ENCODE measurements at regions not wholly inside any gene's neighbourhood (a gene's known extent, or its start where the extent isn't known, plus 50 kb on each side); places are given as distances from the start of the nearest gene placed in this dataset.
"Not testable (repeated sequence)": the region's sequence is repeated elsewhere in the genome, so short reads cannot be mapped to it uniquely, and the experiment has no call there.

DNA sequence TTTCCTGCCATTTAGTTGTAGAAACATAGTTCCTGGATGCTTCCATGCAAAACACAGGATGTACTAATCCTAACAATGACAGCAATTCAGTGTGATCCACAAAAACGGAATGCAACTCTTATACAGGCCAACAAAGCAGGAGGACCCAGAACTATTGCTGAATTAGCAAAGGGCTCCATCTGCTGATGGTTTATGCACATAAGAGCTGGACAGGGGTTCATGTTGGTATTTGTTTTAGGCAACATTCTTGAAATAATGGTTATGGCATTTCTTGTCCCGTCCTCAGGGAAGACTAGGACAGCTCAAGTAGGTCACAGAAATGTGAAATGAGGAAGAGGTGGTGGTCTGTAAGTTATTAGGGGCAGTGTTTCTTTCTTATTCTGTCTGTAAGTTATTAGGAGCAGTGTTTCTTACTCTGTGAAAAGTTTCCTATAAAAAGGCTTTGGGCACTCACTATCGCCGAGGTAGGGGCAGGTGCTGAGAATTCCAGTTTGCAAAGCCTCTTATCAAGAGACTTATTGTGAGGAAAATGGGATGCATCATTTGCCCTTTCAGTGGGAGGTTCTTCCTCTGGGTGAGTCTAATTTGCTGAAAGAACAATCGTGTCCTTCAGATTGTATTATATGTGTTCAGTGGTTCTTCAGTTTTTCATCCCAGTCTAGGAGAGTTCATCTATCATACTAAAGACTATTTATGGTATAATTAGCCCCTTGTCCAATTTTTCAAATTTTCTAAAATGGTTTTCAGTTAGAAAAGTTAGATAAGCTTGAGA lies 171.1 kb downstream of the MCHR2 start:
- no peaks in the 10 kb centered on the region for H3K27me3 ChIP-seq (ENCODE audit: insufficient read depth, low read length)
- H3K9ac ChIP-seq (ENCODE audit: low read length): no peak overlapping the region
- ATAC-seq: peak; percentile 90
- H3K27ac ChIP-seq (ENCODE audit: low read depth, low read length): no peak overlapping the region
- H3K4me1 ChIP-seq (ENCODE audit: control insufficient read depth in 1 of 2, insufficient read depth in 2 of 2, low read length in 2 of 2): no peaks in the 10 kb centered on the region
- no peaks in the 10 kb centered on the region for H3K9me2 ChIP-seq (ENCODE audit: insufficient read depth)
- no peak overlapping the region for H2AFZ ChIP-seq (ENCODE audit: low read depth, low read length, poor library complexity, severe bottlenecking)
- H3K4me3 ChIP-seq (replicated peaks in 1 of 2; ENCODE audit: low read depth in 1 of 2, low read length in 2 of 2): no peak overlapping the region
- DNase-seq (ENCODE audit: low read depth, low spot score): peak; percentile 37
- no peaks in the 10 kb centered on the region for H4K20me1 ChIP-seq (ENCODE audit: insufficient read depth)
- H3K4me2 ChIP-seq (ENCODE audit: low read length): no peak overlapping the region
- POLR2A ChIA-PET: interaction anchor here (0.6 kb wide), 1 partner anchor 504 kb away, joined by 3 read pairs; no protein-coding TSS in a partner anchor
- CTCF ChIA-PET: interaction anchor here (0.7 to 2.0 kb wide), 6 partner anchors 301 to 493 kb away, joined by 3 to 15 read pairs (median 6); no protein-coding TSS in a partner anchor
- BruUV-seq (replicated peaks): no TSS peak
- TF ChIP-seq, protein P1, sequence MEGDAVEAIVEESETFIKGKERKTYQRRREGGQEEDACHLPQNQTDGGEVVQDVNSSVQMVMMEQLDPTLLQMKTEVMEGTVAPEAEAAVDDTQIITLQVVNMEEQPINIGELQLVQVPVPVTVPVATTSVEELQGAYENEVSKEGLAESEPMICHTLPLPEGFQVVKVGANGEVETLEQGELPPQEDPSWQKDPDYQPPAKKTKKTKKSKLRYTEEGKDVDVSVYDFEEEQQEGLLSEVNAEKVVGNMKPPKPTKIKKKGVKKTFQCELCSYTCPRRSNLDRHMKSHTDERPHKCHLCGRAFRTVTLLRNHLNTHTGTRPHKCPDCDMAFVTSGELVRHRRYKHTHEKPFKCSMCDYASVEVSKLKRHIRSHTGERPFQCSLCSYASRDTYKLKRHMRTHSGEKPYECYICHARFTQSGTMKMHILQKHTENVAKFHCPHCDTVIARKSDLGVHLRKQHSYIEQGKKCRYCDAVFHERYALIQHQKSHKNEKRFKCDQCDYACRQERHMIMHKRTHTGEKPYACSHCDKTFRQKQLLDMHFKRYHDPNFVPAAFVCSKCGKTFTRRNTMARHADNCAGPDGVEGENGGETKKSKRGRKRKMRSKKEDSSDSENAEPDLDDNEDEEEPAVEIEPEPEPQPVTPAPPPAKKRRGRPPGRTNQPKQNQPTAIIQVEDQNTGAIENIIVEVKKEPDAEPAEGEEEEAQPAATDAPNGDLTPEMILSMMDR (IDR thresholded peaks at IDR 0.05 in 2 of 3, conservative IDR thresholded peaks at IDR 0.05 in 1 of 3; ENCODE audit: borderline replicate concordance in 1 of 3, insufficient read depth in 1 of 3, low read depth in 2 of 3, low read length in 2 of 3): peak; percentile 51 to 60 (median 56)
- TF ChIP-seq, protein P2, sequence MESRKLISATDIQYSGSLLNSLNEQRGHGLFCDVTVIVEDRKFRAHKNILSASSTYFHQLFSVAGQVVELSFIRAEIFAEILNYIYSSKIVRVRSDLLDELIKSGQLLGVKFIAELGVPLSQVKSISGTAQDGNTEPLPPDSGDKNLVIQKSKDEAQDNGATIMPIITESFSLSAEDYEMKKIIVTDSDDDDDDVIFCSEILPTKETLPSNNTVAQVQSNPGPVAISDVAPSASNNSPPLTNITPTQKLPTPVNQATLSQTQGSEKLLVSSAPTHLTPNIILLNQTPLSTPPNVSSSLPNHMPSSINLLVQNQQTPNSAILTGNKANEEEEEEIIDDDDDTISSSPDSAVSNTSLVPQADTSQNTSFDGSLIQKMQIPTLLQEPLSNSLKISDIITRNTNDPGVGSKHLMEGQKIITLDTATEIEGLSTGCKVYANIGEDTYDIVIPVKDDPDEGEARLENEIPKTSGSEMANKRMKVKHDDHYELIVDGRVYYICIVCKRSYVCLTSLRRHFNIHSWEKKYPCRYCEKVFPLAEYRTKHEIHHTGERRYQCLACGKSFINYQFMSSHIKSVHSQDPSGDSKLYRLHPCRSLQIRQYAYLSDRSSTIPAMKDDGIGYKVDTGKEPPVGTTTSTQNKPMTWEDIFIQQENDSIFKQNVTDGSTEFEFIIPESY (IDR thresholded peaks at IDR 0.05; ENCODE audit: extremely low read depth, insufficient replicate concordance, low read length): no peak
- peak; percentile 78 for TF ChIP-seq RAD21 (IDR thresholded peaks at IDR 0.05; ENCODE audit: low read depth)
- H3K36me3 ChIP-seq (ENCODE audit: control insufficient read depth in 1 of 2, insufficient read depth in 2 of 2, low read length in 2 of 2): no peaks in the 10 kb centered on the region
- RAD21 ChIA-PET (ENCODE audit: low non-redundant PET in 1 of 2, low total read pairs in 2 of 2, uncharacterized antibody in 2 of 2, unreplicated experiment in 2 of 2): interaction anchor here (0.7 kb wide), 2 partner anchors 224 to 493 kb away, joined by 3 read pairs; no protein-coding TSS in a partner anchor
- H3K79me2 ChIP-seq (ENCODE audit: insufficient read depth, low read length): no peaks in the 10 kb centered on the region
- intact Hi-C loops (cut with micrococcal nuclease): loop anchor here (5.0 kb wide), 2 partner anchors 356 to 491 kb away; no protein-coding TSS in a partner anchor
- H3K9me3 ChIP-seq (ENCODE audit: control insufficient read depth in 1 of 2, insufficient read depth in 1 of 2, low read depth in 1 of 2, low read length in 2 of 2): no peaks in the 10 kb centered on the region

DNA sequence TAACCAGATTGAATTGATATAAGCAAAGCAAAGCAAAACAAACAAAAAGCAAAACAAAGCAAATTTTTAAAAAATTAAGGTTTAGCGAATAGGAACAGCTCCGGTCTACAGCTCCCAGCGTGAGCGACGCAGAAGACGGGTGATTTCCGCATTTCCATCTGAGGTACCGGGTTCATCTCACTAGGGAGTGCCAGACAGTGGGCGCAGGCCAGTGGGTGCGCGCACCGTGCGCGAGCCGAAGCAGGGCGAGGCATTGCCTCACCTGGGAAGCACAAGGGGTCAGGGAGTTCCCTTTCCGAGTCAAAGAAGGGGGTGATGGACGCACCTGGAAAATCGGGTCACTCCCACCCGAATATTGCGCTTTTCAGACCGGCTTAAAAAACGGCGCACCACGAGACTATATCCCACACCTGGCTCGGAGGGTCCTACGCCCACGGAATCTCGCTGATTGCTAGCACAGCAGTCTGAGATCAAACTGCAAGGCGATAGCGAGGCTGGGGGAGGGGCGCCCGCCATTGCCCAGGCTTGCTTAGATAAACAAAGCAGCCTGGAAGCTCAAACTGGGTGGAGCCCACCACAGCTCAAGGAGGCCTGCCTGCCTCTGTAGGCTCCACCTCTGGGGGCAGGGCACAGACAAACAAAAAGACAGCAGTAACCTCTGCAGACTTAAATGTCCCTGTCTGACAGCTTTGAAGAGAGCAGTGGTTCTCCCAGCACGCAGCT lies 170.3 kb downstream of the MCHR2 start:
- BruUV-seq (replicated peaks); H3K9me2 ChIP-seq (ENCODE audit: insufficient read depth); DNase-seq (ENCODE audit: low read depth, low spot score); H3K4me2 ChIP-seq (ENCODE audit: low read length); H3K79me2 ChIP-seq (ENCODE audit: insufficient read depth, low read length); H3K27me3 ChIP-seq (ENCODE audit: insufficient read depth, low read length); H3K9ac ChIP-seq (ENCODE audit: low read length); H3K9me3 ChIP-seq (ENCODE audit: control insufficient read depth in 1 of 2, insufficient read depth in 1 of 2, low read depth in 1 of 2, low read length in 2 of 2); H4K20me1 ChIP-seq (ENCODE audit: insufficient read depth); RAD21 ChIA-PET (ENCODE audit: low non-redundant PET in 1 of 2, low total read pairs in 2 of 2, uncharacterized antibody in 2 of 2, unreplicated experiment in 2 of 2); H2AFZ ChIP-seq (ENCODE audit: low read depth, low read length, poor library complexity, severe bottlenecking); H3K4me1 ChIP-seq (ENCODE audit: control insufficient read depth in 1 of 2, insufficient read depth in 2 of 2, low read length in 2 of 2); ATAC-seq; H3K4me3 ChIP-seq (replicated peaks in 1 of 2; ENCODE audit: low read depth in 1 of 2, low read length in 2 of 2); H3K36me3 ChIP-seq (ENCODE audit: control insufficient read depth in 1 of 2, insufficient read depth in 2 of 2, low read length in 2 of 2); H3K27ac ChIP-seq (ENCODE audit: low read depth, low read length): not testable (repeated sequence)
- CTCF ChIA-PET: interaction anchor here (0.7 to 2.0 kb wide), 5 partner anchors 356 to 493 kb away, joined by 3 to 15 read pairs (median 6); no protein-coding TSS in a partner anchor
- POLR2A ChIA-PET: interaction anchor here (0.6 kb wide), 1 partner anchor 505 kb away, joined by 3 read pairs; no protein-coding TSS in a partner anchor
- intact Hi-C loops (cut with micrococcal nuclease): loop anchor here (5.0 kb wide), 2 partner anchors 356 to 491 kb away; no protein-coding TSS in a partner anchor

All from HCT116 (cell line).